SKM-1 (cell line): ENCODE measurements at regions not wholly inside any gene's neighbourhood (a gene's known extent, or its start where the extent isn't known, plus 50 kb on each side); places are given as distances from the start of the nearest gene placed in this dataset.

Experiments used
- DNase-seq: peaks from one replicate; lab custom pipeline; 2025; ENCODE audit not compliant: unreplicated experiment; lab: John Stamatoyannopoulos, UW

GRCh38 chr10:31614611-31615010, 295.6 kb downstream of the ZEB1 start:
- DNase-seq: no peak

- no peak for DNase-seq
Measured at GRCh38 chr10:31612082-31612481, 293.1 kb downstream of the ZEB1 start.

GRCh38 chr10:31611161-31611560, 292.1 kb downstream of the ZEB1 start:
- DNase-seq: no peak

GRCh38 chr10:31607481-31607880, 288.5 kb downstream of the ZEB1 start:
- no peak for DNase-seq

- no peak for DNase-seq
Measured at GRCh38 chr10:31606841-31607240, 287.8 kb downstream of the ZEB1 start.

GRCh38 chr10:31605861-31606525, 287.0 kb downstream of the ZEB1 start:
- DNase-seq: no peak

GRCh38 chr10:31605426-31605825, 286.4 kb downstream of the ZEB1 start:
- no peak for DNase-seq

- DNase-seq: no peak
Measured at GRCh38 chr10:31604646-31605170, 285.7 kb downstream of the ZEB1 start.

GRCh38 chr10:31604096-31604495, 285.1 kb downstream of the ZEB1 start:
- DNase-seq: no peak

- DNase-seq: peak; percentile 59
Measured at GRCh38 chr10:31603235-31604087, 284.4 kb downstream of the ZEB1 start.

GRCh38 chr10:31602541-31603234, 283.7 kb downstream of the ZEB1 start:
- no peak for DNase-seq

- no peak for DNase-seq
Measured at GRCh38 chr10:31601136-31601535, 282.1 kb downstream of the ZEB1 start.

- DNase-seq: no peak
Measured at GRCh38 chr10:31599626-31600504, 280.8 kb downstream of the ZEB1 start.

GRCh38 chr10:31596765-31597164, 277.7 kb downstream of the ZEB1 start:
- no peak for DNase-seq

GRCh38 chr10:31595992-31596391, 277.0 kb downstream of the ZEB1 start:
- no peak for DNase-seq

- DNase-seq: no peak
Measured at GRCh38 chr10:31594347-31594873, 275.4 kb downstream of the ZEB1 start.

- DNase-seq: no peak
Measured at GRCh38 chr10:31593124-31593523, 274.1 kb downstream of the ZEB1 start.

GRCh38 chr10:31591569-31591968, 272.6 kb downstream of the ZEB1 start:
- no peak for DNase-seq

GRCh38 chr10:31590023-31590800, 271.2 kb downstream of the ZEB1 start:
- DNase-seq: no peak

GRCh38 chr10:31587691-31588090, 268.7 kb downstream of the ZEB1 start:
- DNase-seq: no peak
